ENCODE measurements at regions not wholly inside any gene's neighbourhood (a gene's known extent, or its start where the extent isn't known, plus 50 kb on each side); places are given as distances from the start of the nearest gene placed in this dataset.

DNA sequence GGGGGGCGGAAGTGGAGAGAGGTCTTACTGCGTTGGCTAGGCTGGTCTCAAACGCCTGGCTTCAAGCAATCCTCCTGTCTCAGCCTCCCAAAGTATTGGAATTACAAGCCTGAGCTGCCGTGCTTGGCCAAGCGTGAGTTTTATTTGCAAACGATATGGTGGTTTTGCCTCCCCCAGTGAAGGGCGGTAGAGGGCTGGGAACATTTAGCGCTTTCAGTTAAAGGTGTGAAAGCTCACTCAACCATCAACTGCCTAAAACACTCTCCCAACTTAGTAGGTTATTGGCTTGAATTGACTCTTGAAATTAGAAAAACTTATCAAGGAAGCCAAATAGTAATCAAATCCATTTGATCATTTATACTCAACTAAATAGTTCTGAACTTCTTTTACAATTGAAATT lies 156.3 kb downstream of the ESM1 start:
- 100% methylated on average over 2 of the region's 8 CpGs for WGBS (ENCODE audit: insufficient coverage)

DNA sequence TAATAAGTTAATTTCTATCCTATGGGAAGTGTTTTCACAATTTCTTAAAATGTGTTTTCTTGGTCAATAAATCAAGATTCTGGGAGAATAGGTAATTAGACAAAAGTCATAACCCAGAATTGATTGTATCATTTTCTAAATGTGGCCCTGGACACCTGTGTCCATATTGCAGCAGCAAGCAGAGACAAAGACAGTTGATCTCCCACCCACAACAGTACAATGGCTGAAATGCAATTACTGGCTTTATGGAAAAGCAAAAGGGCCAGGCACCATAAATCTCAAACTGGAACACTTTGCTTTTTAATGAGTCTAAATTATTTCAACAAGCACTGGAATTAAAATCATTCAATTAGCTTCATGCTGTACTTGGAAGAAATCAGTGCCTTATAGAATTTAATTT lies 157.2 kb downstream of the ESM1 start:
- H3K4me2 ChIP-seq (replicated peaks; ENCODE audit: extremely low read depth, low read length, poor library complexity, severe bottlenecking) = no peak overlapping the region
- no peaks in the 10 kb centered on the region for H3K79me2 ChIP-seq (ENCODE audit: insufficient read depth, low read length)
- no peak for DNase-seq
- H3K27ac Mint-ChIP-seq = no peak overlapping the region
- no peaks in the 10 kb centered on the region for H3K9me3 ChIP-seq (replicated peaks in 1 of 2; ENCODE audit: control insufficient read depth in 1 of 2, insufficient read depth in 1 of 2, low read length in 2 of 2)
- peaks cover 7% of the 10 kb centered on the region for H3K4me1 Mint-ChIP-seq
- TF ChIP-seq, protein P1, sequence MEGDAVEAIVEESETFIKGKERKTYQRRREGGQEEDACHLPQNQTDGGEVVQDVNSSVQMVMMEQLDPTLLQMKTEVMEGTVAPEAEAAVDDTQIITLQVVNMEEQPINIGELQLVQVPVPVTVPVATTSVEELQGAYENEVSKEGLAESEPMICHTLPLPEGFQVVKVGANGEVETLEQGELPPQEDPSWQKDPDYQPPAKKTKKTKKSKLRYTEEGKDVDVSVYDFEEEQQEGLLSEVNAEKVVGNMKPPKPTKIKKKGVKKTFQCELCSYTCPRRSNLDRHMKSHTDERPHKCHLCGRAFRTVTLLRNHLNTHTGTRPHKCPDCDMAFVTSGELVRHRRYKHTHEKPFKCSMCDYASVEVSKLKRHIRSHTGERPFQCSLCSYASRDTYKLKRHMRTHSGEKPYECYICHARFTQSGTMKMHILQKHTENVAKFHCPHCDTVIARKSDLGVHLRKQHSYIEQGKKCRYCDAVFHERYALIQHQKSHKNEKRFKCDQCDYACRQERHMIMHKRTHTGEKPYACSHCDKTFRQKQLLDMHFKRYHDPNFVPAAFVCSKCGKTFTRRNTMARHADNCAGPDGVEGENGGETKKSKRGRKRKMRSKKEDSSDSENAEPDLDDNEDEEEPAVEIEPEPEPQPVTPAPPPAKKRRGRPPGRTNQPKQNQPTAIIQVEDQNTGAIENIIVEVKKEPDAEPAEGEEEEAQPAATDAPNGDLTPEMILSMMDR (IDR thresholded peaks at IDR 0.05) = no peak
- H3K27me3 Mint-ChIP-seq (ENCODE audit: low read depth in 3 of 3) = peaks cover 3 to 7% (median 4%) of the 10 kb centered on the region in 3 donors
- no peak overlapping the region for H2AFZ ChIP-seq (ENCODE audit: insufficient read depth, low read depth, low read length, poor library complexity, severe bottlenecking)
- intact Hi-C loops (cut with micrococcal nuclease) = no loop called here
- no peak overlapping the region for H3K9ac ChIP-seq (ENCODE audit: insufficient read depth, low read length, poor library complexity, severe bottlenecking)
- no peak overlapping the region for H3K4me3 Mint-ChIP-seq
- no peak overlapping the region for H3K27ac ChIP-seq (ENCODE audit: low read depth in 1 of 2, low read length in 2 of 2)
- H4K20me1 ChIP-seq (ENCODE audit: insufficient read depth, low read length) = no peaks in the 10 kb centered on the region
- H3K4me1 ChIP-seq (ENCODE audit: control insufficient read depth in 1 of 2, insufficient read depth in 2 of 2, low read length in 2 of 2) = peaks cover 3 to 4% of the 10 kb centered on the region in 2 donors
- H3K9me3 Mint-ChIP-seq = peaks cover 0 to 3% (median 0%) of the 10 kb centered on the region in 7 donors
- H3K27me3 ChIP-seq (ENCODE audit: control insufficient read depth in 2 of 2, insufficient read depth in 2 of 2, low read length in 2 of 2) = peaks cover 0 to 2% of the 10 kb centered on the region in 2 donors
- H3K36me3 Mint-ChIP-seq = no peaks in the 10 kb centered on the region
- H3K4me3 ChIP-seq (replicated peaks in 1 of 3; ENCODE audit: low read depth in 2 of 3, low read length in 3 of 3) = no peak overlapping the region
- no peaks in the 10 kb centered on the region for H3K36me3 ChIP-seq (replicated peaks in 1 of 2; ENCODE audit: control insufficient read depth in 1 of 2, insufficient read depth in 2 of 2, low read length in 2 of 2)

More for the DNA sequence above, 156.3 kb downstream of the ESM1 start:
- H4K20me1 ChIP-seq (ENCODE audit: insufficient read depth, low read length) = no peaks in the 10 kb centered on the region
- no peak overlapping the region for H3K27ac ChIP-seq (ENCODE audit: low read depth in 1 of 2, low read length in 2 of 2)
- no peaks in the 10 kb centered on the region for H3K9me3 ChIP-seq (replicated peaks in 1 of 2; ENCODE audit: control insufficient read depth in 1 of 2, insufficient read depth in 1 of 2, low read length in 2 of 2)
- Mint-ChIP-seq H3K4me3 (no peak overlapping the region), H3K27me3 (ENCODE audit: low read depth in 3 of 3) (peaks cover 3 to 7% (median 4%) of the 10 kb centered on the region in 3 donors), H3K36me3 (peaks cover 0 to 2% of the 10 kb centered on the region in 2 donors), H3K4me1 (peaks cover 16% of the 10 kb centered on the region), H3K27ac (no peak overlapping the region), H3K9me3 (peaks cover 0 to 3% (median 0%) of the 10 kb centered on the region in 7 donors)
- H3K79me2 ChIP-seq (ENCODE audit: insufficient read depth, low read length) = no peaks in the 10 kb centered on the region
- DNase-seq = no peak
- H3K4me3 ChIP-seq (replicated peaks in 1 of 3; ENCODE audit: low read depth in 2 of 3, low read length in 3 of 3) = no peak overlapping the region
- H3K4me2 ChIP-seq (replicated peaks; ENCODE audit: extremely low read depth, low read length, poor library complexity, severe bottlenecking) = no peak overlapping the region
- H3K4me1 ChIP-seq (ENCODE audit: control insufficient read depth in 1 of 2, insufficient read depth in 2 of 2, low read length in 2 of 2) = peaks cover 12 to 13% of the 10 kb centered on the region in 2 donors
- H3K36me3 ChIP-seq (replicated peaks in 1 of 2; ENCODE audit: control insufficient read depth in 1 of 2, insufficient read depth in 2 of 2, low read length in 2 of 2) = no peaks in the 10 kb centered on the region
- TF ChIP-seq, protein P1 (IDR thresholded peaks at IDR 0.05) = no peak
- H3K27me3 ChIP-seq (ENCODE audit: control insufficient read depth in 2 of 2, insufficient read depth in 2 of 2, low read length in 2 of 2) = peaks cover 0 to 2% of the 10 kb centered on the region in 2 donors
- intact Hi-C loops (cut with micrococcal nuclease) = no loop called here
- H2AFZ ChIP-seq (ENCODE audit: insufficient read depth, low read depth, low read length, poor library complexity, severe bottlenecking) = no peak overlapping the region
- H3K9ac ChIP-seq (ENCODE audit: insufficient read depth, low read length, poor library complexity, severe bottlenecking) = no peak overlapping the region
